Amniotic stem cell (primary cell): ENCODE measurements at regions not wholly inside any gene's neighbourhood (a gene's known extent, or its start where the extent isn't known, plus 50 kb on each side); places are given as distances from the start of the nearest gene placed in this dataset.
"Not testable (repeated sequence)": the region's sequence is repeated elsewhere in the genome, so short reads cannot be mapped to it uniquely, and the experiment has no call there.

ENCODE experiments used
- DNase-seq: peaks from one replicate; lab custom pipeline; 2025; lab: John Stamatoyannopoulos, UW

DNA sequence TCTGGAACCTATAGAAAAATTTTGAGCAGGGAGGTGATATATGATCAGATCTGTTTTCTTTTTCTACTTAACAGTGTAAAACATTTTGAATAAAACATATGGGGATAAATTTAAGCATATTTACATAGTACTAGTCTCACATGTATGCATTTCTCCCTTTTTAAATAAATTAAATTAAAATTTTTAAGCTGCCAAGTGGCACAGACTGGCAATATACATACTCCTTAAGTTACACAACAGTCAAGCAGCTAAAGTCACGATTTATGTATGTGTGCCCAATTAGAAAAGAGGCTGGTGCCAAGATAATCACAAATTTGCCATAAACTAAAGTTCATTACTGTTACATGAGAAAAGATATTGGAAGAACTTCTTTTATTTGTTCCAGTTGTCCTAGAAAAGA, 532.0 kb downstream of the RWDD3 start:
- no peak for DNase-seq

DNA sequence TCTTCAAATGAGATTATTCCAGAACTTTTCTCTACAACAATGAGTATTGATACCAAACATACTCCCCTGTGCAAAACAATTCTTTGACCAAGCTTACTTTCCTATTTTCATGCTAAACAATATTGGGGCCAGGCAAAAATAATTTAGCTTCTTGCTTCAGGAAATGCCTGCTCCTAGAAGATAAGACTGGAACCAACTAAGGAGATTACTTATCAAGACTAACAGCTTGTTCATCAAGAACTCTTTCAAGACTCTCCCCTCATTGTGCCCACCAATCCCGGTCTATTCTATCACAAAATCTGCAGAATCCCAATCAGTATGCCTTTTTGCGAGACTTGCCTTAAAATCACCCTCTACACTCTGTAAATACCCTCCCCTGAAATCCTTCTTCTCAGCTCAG, 536.6 kb downstream of the RWDD3 start:
- no peak for DNase-seq

DNA sequence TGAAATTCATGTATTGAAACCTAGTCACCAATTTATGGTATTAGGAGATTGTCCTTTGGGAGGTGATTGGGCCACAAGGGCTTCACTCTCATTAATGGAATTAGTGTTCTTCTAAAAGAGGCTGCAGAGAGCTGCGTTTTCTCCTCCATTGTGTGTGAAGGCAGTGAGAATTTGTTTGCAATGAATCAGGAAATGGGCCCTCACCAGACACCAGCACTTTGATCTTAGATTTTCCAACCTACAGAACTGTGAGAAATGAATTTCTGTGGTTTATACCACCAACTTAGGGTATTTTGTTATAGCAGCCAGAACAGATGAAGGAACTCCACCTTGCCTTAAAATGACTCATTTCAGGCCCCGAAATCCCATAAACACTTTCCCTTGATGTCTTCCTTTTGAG, 544.2 kb downstream of the RWDD3 start:
- no peak for DNase-seq

DNA sequence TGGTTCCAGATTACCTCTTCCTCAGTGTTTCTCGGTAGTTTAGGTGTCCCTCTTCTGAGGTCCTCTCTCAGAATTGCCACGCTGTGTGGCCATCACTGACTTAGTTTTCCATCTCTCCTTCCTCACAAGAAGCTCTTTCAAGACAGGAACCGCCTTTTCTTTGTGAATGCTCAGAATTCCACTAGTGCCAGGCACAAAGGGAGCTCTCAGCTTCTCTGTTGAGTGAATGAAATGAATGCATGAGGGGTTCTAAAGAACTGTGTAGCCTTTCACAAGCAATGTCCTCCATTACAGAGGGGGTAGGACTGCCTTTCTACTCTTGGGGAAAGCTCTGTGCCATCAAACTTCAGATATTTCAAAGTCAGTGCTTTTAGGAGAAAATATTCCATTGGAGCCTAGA, 546.8 kb downstream of the RWDD3 start:
- no peak for DNase-seq

DNA sequence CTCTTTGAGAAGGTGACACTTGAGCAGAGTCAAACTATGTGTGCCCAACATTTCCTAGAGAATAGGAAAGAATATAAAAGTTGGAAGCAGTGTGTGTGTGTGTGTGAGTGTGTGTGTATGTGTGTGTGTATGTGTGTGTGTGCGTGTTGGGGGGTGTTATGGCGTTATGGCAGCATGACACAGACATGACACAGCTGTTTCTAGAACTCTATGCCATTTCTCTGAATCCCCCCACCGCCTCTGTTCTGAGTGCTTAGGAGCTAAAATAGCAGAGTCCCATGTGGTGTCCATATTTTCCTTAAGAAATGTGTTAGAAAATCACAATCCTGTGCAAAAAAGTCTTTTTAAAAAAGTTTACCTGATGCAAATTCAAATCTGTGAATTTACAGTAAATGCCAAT, 556.1 kb downstream of the RWDD3 start:
- DNase-seq: no peak

DNA sequence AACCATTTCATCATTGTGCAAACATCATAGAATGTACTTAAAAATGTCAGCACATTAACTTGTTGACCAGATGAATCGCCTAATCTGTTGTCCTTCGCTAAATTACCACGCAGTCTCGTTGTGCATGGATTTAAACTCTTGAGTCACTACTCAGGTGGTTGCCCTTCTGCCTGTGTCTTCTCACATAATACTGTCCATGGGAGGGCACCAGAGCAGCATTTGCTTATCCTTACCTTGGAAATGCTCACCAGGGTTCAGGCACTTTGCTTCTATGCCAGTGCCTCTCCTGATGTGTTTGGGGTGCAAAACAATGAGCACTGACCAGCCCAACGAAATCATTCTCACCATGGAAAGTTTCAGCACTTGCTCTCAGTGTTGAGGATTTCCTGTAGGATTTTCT, 559.9 kb downstream of the RWDD3 start:
- DNase-seq: no peak

DNA sequence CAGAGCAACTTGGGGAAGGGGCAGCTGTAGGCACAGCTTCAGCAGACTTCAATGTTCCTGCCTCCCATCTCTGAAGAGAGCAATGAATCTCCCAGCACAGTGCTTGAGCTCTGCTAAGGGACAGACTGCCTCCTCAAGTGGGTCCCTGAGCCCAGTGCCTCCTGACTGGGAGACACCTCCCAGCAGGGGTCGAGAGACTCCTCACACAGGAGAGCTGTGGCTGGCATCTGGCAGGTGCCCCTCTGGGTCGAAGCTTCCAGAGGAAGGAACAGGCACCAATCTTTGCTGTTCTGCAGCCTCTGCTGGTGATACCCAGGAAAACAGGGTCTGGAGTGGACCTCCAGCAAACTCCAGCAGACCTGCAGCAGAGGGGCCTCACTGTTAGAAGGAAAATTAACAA, 563.8 kb downstream of the RWDD3 start:
- DNase-seq: not testable (repeated sequence)

DNA sequence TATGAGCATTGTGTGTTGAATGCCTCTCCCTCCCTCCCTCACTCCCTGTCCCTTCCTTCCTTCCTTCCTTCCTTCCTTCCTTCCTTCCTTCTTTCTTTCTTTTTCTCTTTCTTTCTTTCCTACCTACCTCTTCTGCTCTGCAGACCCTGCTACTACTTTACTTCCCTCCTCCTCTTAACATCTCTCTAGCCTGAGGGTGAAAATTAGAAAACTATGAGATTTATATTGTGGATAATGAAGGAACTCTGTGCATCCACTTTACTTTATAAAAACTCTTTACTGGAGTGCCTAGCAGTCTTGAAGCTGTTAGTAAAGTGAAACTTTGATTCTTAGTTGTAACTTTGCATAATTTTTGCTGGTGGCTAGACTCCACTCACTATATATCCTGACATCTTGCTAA, 572.2 kb downstream of the RWDD3 start:
- DNase-seq: no peak

DNA sequence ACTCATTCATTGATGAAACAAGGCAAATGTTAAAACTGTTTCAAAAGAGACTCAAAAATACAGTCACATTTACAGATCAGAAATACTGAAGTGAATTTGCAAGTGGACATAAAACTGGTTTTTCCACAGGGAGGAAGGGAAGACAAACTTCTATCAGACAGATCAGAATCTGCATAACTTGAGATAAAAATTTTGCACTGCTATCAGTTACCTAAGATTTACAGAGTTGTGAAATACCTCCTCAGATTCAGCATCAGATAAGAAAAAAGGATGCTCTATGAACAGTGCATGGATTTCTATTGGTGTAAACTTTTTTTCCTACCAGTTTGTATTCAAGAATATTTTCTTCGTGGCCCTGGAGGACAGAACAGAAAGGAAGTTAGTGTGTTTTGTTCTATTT, 575.4 kb downstream of the RWDD3 start:
- DNase-seq: no peak

DNA sequence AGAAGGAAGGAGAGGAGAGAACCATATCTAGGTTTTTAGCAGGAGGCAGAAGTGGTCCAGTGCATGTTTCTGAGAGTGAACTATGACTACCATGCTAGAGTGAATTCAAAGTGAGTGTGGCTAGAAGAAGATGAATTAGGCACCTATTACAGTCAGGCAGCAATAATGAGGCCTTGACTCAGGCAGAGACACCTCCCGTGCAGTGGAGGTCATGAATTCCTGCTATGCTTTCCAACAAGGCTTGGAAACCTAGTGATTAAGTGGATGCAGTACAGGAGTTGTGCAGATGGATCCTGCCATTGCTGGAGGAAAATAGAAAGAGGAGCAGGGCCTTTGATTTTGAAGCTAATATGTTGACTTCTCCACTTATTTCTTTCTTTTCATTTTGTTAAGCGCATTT, 581.5 kb downstream of the RWDD3 start:
- no peak for DNase-seq

DNA sequence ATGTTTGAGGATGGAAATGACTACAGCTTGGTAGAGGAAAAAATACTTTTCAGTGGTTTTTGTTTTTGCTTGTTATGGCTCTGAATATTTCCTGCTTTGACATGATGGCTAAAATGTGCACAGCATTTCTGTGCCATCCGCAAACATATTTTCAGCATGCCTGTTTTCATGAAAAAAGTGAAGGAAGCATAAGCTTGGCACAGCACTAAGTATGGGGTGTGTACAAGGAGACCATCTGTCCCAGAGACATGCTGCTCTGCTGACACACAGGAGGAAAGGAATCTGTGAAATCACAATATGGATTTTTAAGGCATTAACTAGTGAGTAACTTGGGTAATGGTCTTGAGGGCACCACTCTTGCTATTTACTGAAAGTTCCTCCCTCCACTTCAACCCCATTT, 595.5 kb downstream of the RWDD3 start:
- DNase-seq: no peak

DNA sequence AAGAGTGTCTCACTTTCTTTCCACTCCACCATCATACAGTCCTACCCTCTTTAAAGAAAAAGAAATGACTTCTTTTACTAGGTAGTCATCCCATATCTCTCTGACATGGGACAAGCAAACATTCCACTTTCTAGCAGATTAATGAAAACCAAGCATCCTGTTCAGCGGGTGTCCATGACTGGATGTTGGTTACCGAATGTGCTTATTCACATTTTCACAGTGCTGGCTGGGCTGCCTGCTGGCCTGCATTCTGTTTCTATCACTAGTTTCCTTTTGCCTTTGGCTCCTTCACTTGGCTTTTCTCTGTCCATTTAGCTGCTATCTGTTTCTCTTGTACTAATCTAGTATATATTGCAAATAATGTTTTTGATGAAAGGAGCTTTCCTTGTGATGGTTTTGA, 598.4 kb downstream of the RWDD3 start:
- no peak for DNase-seq

DNA sequence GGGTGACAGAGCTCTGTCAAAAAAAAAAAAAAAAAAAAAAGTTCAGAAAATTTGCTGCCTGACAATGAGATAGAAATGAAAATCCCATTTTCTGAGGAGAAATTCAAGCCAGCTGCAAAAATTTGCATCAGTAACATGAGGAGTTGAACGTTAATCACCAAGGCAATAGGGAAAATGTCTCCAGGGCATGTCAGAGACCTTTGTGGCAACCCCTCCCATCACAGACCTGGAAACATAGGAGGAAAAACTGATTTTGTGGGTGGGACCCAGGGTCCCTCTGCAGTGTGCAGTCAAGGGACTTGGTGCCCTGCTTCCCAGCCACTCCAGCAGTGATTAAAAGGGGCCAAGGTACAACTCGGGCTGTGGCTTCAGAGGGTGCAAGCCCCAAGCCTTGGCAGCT, 615.4 kb downstream of the RWDD3 start:
- DNase-seq: no peak

DNA sequence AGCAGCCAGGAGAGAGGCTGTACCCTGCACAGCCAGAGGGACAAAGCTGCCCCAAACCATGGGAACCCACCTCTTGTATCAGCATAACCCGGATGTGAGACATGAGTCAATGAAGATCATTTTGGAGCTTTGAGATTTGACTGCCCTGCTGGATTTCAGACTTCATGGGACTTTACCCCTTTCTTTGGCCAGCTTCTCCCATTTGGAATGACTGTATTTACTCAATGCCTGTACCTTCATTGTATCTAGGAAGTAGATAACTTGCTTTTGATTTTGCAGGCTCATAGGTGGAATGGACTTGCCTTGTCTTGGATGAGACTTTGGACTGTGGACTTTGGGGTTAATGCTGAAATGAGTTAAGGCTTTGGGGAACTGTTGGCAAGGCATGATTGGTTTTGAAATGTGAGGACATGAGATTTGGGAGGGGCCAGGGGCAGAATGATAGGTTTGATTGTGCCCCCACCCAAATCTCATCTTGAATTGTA, 616.2 kb downstream of the RWDD3 start:
- no peak for DNase-seq

DNA sequence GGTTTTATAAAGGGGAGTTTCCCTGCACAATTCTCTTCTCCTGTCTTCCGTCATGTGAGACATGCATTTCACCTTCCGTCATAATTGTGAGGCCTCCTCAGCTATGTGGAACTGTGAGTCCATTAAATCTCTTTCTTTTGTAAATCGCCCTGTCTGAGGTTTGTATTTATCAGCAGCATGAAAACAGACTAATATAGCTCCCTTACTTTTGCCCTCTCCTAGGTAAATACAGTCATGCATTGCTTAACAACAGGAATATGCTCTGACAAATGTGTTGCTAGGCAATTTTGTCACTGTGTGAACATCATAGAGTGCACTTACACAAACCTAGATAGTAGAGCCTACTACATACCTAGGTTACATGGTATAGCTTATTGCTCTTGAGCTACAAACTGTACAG, 616.8 kb downstream of the RWDD3 start:
- no peak for DNase-seq

DNA sequence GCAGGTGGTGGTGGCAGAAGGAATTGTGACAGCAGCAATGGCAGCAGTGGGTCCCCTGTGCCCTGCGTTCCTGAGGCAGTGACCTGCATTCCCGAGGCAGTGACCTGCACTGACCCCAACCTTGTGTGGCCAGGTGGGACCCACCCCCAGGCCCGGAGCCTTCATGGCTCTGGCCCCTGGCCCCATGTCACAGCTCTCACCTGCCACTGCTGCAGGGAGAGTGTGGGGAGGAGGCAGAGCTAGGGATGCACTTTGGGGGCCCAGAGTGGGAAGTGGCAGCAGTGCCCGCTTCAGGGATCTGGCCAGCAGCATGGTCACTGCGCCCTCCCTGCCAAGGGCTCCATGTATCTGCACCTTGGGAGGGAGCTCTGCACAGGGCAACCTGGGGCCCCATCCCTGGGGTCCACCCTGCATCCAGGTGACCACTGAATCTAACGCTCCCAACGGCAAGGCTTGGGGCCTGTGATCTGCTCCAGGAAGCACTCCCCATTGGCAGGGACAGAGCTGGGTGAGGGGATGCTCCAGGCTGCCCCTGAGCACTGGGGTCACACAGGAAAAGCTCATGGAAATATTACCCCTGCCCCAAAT, 618.6 kb downstream of the RWDD3 start:
- DNase-seq: no peak

DNA sequence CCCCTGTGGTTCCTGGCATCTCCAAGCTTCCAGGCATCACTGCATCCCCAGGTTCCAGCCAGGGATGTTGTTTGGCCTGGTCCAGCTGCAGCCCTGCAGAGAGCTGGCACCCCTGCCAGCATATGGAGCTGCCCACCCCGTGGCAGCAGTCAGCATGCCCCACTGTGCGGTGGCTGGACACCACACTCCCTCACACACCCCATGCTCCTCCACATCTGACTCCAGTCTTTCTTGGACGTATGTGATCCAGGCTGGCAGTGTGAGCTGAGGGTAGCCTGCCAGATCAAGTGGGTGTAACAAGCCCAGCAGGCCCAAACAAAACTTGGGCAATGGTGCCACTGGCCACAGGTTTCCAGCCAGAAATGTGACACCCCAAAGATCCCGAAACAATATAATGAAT, 620.4 kb downstream of the RWDD3 start:
- no peak for DNase-seq

DNA sequence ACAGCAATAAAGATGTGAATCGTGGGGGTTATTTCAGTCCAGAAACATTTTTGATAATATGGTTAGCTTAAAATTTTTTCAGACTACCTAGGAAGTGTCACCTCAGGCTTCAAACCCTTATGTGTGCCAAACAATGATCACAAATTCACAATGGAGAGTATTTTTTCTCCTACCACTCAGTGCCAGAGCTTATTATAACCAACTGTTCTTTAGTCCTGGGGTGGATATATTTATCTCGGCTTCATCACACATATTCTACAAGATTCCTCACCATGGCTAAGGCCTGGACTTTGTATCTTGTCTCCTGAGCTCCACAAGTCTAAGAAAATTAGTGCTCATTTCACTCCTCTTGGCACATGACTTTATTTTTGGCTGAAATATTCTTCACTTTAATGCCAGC, 629.1 kb downstream of the RWDD3 start:
- DNase-seq: no peak

DNA sequence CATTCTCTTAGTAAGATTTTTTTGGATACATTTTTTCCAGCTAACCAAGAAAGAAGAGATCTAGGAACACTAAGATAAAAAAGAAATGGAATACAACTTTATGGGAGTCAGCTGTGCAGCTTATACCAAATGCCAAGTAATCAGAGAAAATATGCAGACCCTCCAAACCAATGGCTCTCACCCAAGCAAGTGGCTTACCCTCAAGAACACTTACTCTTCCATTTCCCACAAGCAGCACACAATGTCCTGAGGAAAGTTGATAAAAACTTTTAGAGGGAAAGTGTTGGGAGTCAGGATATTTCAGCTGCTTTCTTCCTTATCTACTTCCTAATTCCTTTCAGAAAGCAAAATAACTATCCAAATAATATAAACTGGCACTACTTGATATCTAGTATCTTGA, 631.8 kb downstream of the RWDD3 start:
- no peak for DNase-seq

DNA sequence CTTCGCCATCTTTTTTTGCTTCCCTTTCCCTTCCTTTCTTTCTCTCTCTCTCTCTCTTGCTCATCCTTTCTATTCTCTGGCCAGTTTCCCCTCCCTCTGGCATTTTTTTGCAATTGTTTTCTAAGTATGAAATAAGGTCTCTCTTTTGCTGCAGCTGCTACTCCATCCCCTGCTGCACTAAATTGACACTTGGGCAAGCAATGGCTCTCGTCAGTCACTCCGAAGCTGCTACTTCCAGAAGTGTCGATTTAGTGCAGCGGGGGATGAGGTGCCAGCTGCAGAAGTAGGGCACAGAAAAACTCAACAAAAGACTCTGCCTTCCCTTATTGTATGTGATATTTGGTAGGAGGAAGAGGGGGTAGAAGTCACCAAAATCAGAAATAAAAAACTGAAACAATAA, 642.3 kb downstream of the RWDD3 start:
- no peak for DNase-seq

DNA sequence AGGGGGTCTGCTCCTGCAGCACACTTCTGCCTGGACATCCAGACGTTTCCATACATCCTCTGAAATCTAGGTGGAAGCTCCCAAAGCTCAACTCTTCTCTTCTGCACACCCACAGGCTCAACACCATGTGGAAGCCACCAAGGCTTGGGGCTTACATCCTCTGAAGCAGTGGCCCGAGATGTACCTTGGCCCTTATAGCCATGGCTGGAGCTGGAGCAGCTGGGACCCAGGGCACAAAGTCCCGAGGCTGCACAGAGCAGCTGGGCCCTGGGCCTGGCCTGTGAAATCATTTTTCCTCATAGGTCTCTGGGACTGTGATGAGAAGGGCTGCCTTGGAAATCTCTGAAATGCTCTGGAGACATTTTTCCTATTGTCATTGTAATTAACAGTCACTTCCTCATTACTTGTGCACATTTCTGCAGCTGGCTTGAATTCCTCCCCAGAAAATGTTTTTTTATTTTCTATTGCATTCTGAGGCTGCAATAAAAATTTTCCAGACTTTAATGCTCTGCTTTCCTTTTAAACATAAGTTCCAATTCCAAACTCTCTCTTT, 645.6 kb downstream of the RWDD3 start:
- no peak for DNase-seq

DNA sequence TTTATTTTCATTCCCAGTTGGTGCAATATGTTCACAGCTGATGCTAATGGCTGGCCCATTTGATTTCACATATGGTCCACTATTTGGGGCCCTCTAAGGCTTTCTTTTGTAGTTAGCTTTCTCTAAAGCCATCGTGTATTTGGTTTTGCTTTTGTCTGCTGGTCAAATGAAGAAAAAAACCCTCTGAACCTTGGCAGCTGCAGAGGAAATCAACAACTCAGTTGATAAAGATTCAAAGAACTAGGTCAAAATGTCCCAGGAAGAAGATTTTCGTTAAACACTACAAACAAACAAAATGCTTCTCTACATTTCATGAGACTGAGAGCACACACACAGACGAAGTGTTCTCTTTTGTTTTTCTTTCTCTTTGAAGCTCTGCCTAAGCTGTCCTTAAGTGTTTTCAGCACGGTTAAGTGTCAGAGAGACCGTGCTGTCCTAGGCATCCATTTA, 655.0 kb downstream of the RWDD3 start:
- DNase-seq: no peak

DNA sequence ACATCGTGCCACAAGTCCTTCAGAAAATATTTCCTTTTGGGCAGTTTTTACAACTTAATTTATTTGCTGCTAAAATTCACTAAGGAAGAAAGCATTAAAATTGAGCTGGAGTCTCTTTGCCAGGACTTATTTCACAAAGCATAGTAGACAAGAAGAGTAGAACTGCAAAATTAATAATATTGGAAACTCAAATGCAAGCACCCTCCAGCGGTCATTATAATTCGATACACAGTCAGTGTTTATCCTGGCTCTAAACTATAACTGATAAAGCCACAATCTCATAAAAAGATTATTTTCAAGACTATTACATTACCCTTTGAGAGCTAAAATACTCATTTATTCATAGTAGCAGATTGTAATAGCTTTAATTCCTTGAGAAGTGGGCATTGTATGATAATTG, 655.4 kb downstream of the RWDD3 start:
- DNase-seq: no peak

DNA sequence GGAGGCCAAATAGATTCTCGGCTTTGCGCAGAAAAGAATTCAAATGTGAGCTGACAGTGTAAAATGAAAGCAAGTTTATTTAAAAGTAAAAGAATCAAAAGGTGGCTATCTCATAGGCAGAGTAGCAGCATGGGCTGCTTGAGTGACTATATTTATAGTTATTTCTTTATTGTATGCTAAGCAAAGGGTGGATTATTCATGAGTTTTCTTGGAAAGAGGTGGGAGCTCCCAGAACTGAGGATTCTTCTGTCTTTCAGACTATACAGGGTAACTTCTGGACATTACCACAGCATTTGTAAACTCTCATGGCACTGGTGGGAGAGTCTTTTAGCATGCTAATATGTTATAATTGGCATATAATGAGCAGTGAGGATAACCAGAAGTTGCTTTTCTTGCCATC, 659.9 kb downstream of the RWDD3 start:
- no peak for DNase-seq
